HFFc6 (cell line): ENCODE measurements at regions not wholly inside any gene's neighbourhood (a gene's known extent, or its start where the extent isn't known, plus 50 kb on each side); places are given as distances from the start of the nearest gene placed in this dataset.

Experiments used
- DNase-seq: peaks from one replicate; pipeline ENCODE4 v3.0.0-alpha.2; 2018
- H3K27ac Mint-ChIP-seq: 2 replicates; pipeline ENCODE4 v1.8.0; 2020; ENCODE audit warnings: mild to moderate bottlenecking, mixed read lengths
- H3K27me3 Mint-ChIP-seq: 2 replicates; pipeline ENCODE4 v1.8.0; 2021; ENCODE audit warnings: mild to moderate bottlenecking, moderate library complexity, mixed read lengths; ENCODE audit not compliant: insufficient read depth
- H3K36me3 Mint-ChIP-seq: 2 replicates; pipeline ENCODE4 v1.8.0; 2021; ENCODE audit warnings: low read depth, mixed read lengths
- H3K4me1 Mint-ChIP-seq: 2 replicates; pipeline ENCODE4 v1.8.0; 2020; ENCODE audit warnings: low read depth, mixed read lengths
- H3K4me3 Mint-ChIP-seq: 2 replicates; pipeline ENCODE4 v1.8.0; 2020; ENCODE audit warnings: mild to moderate bottlenecking, moderate library complexity, mixed read lengths
- H3K9me3 Mint-ChIP-seq: 2 replicates; pipeline ENCODE4 v1.8.0; 2020; ENCODE audit warnings: mild to moderate bottlenecking, mixed read lengths
- TF ChIP-seq, protein P1 (sequence below): fragments of 200-600 bp; sonication (generic); IDR thresholded peaks from 2 replicates; pipeline ENCODE4 v1.5.0; 2021; ENCODE audit warnings: antibody characterized with exemption, mild to moderate bottlenecking

DNA sequence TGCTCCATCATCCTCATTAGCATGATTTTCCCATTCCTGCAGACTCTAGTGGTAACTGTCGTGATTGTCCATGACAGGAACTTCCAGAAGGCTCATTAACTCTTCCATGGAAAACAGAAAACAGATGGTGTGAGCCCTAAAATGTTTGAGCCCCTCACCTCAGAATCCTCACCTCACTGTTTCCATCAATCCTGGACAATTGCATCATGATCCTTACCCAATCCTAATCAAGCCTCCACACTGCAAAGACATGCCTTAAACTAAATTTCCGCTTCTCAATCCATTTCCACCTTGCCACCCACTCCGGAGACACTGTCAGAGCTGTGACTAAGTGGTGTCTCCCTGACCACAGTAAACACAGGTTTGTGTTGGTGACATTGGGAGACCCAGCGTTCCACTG is 311.0 kb upstream of the JARID2 start:
- Mint-ChIP-seq H3K9me3 (no peaks in the 10 kb centered on the region; the same call in 1 of the 2 replicates), H3K27me3 (peaks cover 3% of the 10 kb centered on the region; the same call in 1 of the 2 replicates), H3K27ac (no peak overlapping the region), H3K36me3 (no peaks in the 10 kb centered on the region), H3K4me1 (no peaks in the 10 kb centered on the region), H3K4me3 (no peak overlapping the region)
- DNase-seq, result no peak
- TF ChIP-seq, protein P1, sequence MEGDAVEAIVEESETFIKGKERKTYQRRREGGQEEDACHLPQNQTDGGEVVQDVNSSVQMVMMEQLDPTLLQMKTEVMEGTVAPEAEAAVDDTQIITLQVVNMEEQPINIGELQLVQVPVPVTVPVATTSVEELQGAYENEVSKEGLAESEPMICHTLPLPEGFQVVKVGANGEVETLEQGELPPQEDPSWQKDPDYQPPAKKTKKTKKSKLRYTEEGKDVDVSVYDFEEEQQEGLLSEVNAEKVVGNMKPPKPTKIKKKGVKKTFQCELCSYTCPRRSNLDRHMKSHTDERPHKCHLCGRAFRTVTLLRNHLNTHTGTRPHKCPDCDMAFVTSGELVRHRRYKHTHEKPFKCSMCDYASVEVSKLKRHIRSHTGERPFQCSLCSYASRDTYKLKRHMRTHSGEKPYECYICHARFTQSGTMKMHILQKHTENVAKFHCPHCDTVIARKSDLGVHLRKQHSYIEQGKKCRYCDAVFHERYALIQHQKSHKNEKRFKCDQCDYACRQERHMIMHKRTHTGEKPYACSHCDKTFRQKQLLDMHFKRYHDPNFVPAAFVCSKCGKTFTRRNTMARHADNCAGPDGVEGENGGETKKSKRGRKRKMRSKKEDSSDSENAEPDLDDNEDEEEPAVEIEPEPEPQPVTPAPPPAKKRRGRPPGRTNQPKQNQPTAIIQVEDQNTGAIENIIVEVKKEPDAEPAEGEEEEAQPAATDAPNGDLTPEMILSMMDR, result no peak

- Mint-ChIP-seq H3K4me3 (no peak overlapping the region), H3K27me3 (no peaks in the 10 kb centered on the region; the same call in 1 of the 2 replicates), H3K9me3 (no peaks in the 10 kb centered on the region), H3K36me3 (no peaks in the 10 kb centered on the region), H3K4me1 (no peaks in the 10 kb centered on the region), H3K27ac (no peak overlapping the region)
- no peak for DNase-seq
- TF ChIP-seq, protein P1, result no peak
Measured at GRCh38 chr6:14936861-14937260, 309.0 kb upstream of the JARID2 start.

DNA sequence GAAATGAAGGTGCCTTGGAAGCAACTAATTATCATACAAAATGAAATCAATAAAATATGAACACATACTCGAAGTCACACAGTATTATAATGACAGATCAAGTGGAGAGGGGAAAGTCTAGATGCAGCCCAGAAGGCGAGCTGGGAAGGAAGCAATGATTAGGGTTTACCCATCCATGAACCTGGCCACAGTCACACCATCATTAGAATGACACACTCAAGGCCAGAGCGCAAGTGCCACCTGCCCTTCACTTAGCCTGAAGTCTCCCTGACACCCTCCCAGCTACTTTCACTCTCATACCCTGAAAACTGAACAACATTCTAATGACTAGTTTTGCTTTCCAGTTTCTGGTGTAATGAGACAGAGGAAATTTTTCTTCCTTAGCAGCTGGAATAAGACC is 302.8 kb upstream of the JARID2 start:
- Mint-ChIP-seq H3K4me1 (no peaks in the 10 kb centered on the region), H3K27ac (no peak overlapping the region), H3K9me3 (no peaks in the 10 kb centered on the region), H3K4me3 (no peak overlapping the region), H3K27me3 (peaks cover 10% of the 10 kb centered on the region), H3K36me3 (no peaks in the 10 kb centered on the region)
- DNase-seq, result no peak
- TF ChIP-seq, protein P1, result no peak

DNA sequence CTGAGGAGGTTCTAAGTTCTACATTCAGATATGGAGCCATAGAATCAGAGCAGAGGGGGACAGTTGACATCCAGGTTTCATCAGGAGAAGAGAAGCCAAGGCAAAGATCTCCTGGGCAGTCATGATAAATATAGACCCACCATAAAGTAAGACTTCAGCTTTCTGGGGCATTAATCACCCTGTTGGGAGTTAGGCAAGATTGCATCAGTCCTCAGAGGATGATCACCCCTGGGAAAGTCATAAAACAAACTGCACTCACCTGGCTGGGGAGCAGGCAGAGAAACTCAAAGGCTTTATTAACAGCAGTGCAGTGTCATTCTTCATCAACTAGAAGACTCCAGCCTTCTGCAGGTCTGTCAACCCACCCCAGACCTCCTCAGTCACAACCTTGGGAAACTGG is 301.3 kb upstream of the JARID2 start:
- H3K9me3 Mint-ChIP-seq, result no peaks in the 10 kb centered on the region
- H3K27ac Mint-ChIP-seq, result no peak overlapping the region
- H3K4me1 Mint-ChIP-seq, result no peaks in the 10 kb centered on the region
- H3K27me3 Mint-ChIP-seq, result peaks cover 12% of the 10 kb centered on the region
- no peaks in the 10 kb centered on the region for H3K36me3 Mint-ChIP-seq
- H3K4me3 Mint-ChIP-seq, result no peak overlapping the region
- TF ChIP-seq, protein P1, result no peak
- no peak for DNase-seq

DNA sequence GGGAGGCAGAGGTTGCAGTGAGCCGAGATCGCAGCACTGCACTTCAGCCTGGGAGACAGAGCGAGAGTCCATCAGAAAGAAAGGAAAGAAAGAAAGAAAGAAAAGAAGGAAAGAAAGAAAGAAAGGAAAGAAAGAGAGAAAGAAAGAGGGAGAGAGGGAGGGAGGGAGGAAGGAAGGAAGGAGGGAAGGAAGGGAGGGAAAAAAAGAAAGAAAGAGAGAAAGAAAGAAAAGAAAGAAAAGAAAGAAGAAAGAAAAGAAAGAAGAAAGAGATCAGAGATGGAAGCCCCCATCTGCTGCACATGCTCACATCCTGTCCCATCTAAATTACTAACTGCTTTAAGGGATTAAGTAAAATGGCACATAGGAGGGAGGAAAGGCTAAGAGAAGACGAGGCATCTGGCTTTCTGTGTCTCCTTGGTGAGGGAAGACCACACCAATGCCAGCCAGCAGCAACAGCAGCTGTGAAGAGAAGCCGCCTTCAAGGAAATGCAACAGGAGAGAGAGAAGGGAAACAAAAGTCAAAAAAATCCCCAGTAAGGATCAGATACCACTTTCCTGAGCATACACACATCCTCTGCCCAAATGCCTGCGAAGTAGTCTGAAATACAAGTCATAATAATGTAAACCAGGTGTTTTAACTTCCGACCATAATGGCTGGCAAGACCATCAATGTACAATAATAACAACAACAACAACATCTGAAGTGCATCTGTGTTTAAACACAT is 300.2 kb upstream of the JARID2 start:
- H3K4me3 Mint-ChIP-seq, result no peak overlapping the region
- H3K36me3 Mint-ChIP-seq, result no peaks in the 10 kb centered on the region
- H3K27me3 Mint-ChIP-seq, result peaks cover 12% of the 10 kb centered on the region
- H3K27ac Mint-ChIP-seq, result no peak overlapping the region
- H3K9me3 Mint-ChIP-seq, result no peaks in the 10 kb centered on the region
- TF ChIP-seq, protein P1, result no peak
- H3K4me1 Mint-ChIP-seq, result no peaks in the 10 kb centered on the region
- DNase-seq, result no peak
